Glutamatergic neuron (in vitro differentiated cells): ENCODE measurements at regions not wholly inside any gene's neighbourhood (a gene's known extent, or its start where the extent isn't known, plus 50 kb on each side); places are given as distances from the start of the nearest gene placed in this dataset.

Experiments
- DNase-seq: peaks from one replicate; pipeline ENCODE4 v3.0.0; 2022
- H3K27ac Mint-ChIP-seq: one replicate; pipeline ENCODE4 v1.8.0; 2020; ENCODE audit warnings: mild to moderate bottlenecking, mixed read lengths, inconsistent platforms; ENCODE audit not compliant: unreplicated experiment
- H3K27me3 Mint-ChIP-seq: one replicate; pipeline ENCODE4 v1.8.0; 2020; ENCODE audit warnings: mild to moderate bottlenecking, moderate library complexity, mixed read lengths, inconsistent platforms; ENCODE audit not compliant: unreplicated experiment
- H3K36me3 Mint-ChIP-seq: one replicate; pipeline ENCODE4 v1.8.0; 2020; ENCODE audit warnings: mild to moderate bottlenecking, mixed read lengths, inconsistent platforms; ENCODE audit not compliant: unreplicated experiment
- H3K4me1 Mint-ChIP-seq: one replicate; pipeline ENCODE4 v1.8.0; 2020; ENCODE audit warnings: mild to moderate bottlenecking, low read depth, mixed read lengths, inconsistent platforms; ENCODE audit not compliant: unreplicated experiment
- H3K4me3 Mint-ChIP-seq: one replicate; pipeline ENCODE4 v1.8.0; 2020; ENCODE audit warnings: mild to moderate bottlenecking, mixed read lengths, inconsistent platforms; ENCODE audit not compliant: unreplicated experiment
- H3K9me3 Mint-ChIP-seq: one replicate; pipeline ENCODE4 v1.8.0; 2020; ENCODE audit warnings: mild to moderate bottlenecking, moderate library complexity, mixed read lengths, inconsistent platforms; ENCODE audit not compliant: unreplicated experiment
- TF ChIP-seq, protein P1 (sequence below): fragments of 200-600 bp; sonication (generic); IDR thresholded peaks from one replicate; pipeline ENCODE4 v1.5.0; 2021; ENCODE audit not compliant: partially characterized antibody, unreplicated experiment

DNA sequence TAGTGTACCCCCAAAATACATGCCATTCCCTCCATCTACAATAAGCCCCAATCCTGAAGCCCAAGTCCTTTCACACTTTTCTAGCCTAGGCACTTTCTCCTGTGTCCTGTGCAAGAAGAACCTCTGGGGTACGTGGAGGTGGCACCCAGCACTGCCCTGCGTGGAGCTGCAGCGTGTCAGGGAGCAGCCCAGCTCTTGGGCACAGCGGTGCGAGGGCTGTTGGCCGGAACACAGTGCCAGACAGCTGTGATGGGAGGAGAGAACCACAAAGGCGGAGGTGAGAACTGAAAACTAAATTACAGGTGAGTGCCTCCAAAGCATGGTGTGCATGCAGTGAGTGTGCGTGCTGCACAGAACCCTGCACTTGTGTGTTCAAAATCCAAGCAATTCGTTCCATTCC is 621.3 kb upstream of the ADARB2 start:
- no peak for DNase-seq
- Mint-ChIP-seq H3K4me1 (peaks cover 2% of the 10 kb centered on the region), H3K27me3 (no peaks in the 10 kb centered on the region), H3K36me3 (no peaks in the 10 kb centered on the region), H3K27ac (no peak overlapping the region), H3K9me3 (peaks cover 2% of the 10 kb centered on the region), H3K4me3 (no peak overlapping the region)
- TF ChIP-seq, protein P1, sequence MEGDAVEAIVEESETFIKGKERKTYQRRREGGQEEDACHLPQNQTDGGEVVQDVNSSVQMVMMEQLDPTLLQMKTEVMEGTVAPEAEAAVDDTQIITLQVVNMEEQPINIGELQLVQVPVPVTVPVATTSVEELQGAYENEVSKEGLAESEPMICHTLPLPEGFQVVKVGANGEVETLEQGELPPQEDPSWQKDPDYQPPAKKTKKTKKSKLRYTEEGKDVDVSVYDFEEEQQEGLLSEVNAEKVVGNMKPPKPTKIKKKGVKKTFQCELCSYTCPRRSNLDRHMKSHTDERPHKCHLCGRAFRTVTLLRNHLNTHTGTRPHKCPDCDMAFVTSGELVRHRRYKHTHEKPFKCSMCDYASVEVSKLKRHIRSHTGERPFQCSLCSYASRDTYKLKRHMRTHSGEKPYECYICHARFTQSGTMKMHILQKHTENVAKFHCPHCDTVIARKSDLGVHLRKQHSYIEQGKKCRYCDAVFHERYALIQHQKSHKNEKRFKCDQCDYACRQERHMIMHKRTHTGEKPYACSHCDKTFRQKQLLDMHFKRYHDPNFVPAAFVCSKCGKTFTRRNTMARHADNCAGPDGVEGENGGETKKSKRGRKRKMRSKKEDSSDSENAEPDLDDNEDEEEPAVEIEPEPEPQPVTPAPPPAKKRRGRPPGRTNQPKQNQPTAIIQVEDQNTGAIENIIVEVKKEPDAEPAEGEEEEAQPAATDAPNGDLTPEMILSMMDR, result no peak

GRCh38 chr10:2356670-2357069 is 619.3 kb upstream of the ADARB2 start:
- no peaks in the 10 kb centered on the region for H3K27me3 Mint-ChIP-seq
- no peak overlapping the region for H3K27ac Mint-ChIP-seq
- no peaks in the 10 kb centered on the region for H3K4me1 Mint-ChIP-seq
- TF ChIP-seq, protein P1, result no peak
- H3K36me3 Mint-ChIP-seq, result no peaks in the 10 kb centered on the region
- peaks cover 2% of the 10 kb centered on the region for H3K9me3 Mint-ChIP-seq
- no peak for DNase-seq
- H3K4me3 Mint-ChIP-seq, result no peak overlapping the region

GRCh38 chr10:2351566-2351965 is 614.2 kb upstream of the ADARB2 start:
- TF ChIP-seq, protein P1, result no peak
- Mint-ChIP-seq H3K4me3 (no peak overlapping the region), H3K27me3 (no peaks in the 10 kb centered on the region), H3K36me3 (no peaks in the 10 kb centered on the region), H3K9me3 (no peaks in the 10 kb centered on the region), H3K27ac (no peak overlapping the region), H3K4me1 (no peaks in the 10 kb centered on the region)
- no peak for DNase-seq

- Mint-ChIP-seq H3K27me3 (no peaks in the 10 kb centered on the region), H3K27ac (no peak overlapping the region), H3K4me1 (no peaks in the 10 kb centered on the region), H3K9me3 (no peaks in the 10 kb centered on the region), H3K4me3 (no peak overlapping the region), H3K36me3 (peaks cover 4% of the 10 kb centered on the region)
- DNase-seq, result no peak
- TF ChIP-seq, protein P1, result no peak
Measured at GRCh38 chr10:2342206-2342605, 604.9 kb upstream of the ADARB2 start.

DNA sequence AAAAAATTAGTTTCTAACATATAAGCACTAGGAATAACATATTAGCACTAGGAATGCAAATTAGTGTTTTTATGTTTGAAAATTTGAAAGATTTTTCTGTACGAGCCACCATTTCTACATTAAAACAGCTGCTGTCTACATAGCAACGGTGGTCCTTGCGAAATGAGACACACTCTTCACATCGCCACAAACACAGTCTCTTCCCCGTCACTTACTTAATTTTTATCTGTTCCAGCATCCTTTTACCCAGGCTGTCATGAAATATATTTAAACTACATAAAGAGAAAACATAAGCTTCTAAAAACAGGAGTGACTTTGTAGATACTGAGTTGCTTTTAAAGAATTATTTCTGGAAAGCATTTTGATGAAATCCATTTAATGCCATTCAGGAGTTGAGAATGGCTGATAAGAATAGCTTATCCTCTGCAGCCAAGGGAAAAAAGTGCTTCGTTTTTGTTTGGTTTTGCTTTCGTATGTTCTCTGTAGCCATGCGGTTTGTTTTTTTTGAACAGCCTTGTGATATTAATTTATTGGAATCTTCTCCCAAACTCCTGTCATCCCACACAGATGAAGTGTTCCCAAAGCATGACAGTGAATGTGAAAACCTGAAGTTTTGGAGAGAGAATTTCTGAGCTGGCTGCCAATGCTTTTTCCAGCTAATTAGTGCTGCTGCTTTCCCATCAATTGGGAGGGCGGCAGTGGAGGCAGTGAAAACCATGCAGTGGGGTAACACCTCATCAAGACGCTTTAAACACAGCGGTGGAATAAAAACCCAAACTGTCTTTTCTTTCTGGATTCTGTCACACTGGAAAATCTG is 603.7 kb upstream of the ADARB2 start:
- TF ChIP-seq, protein P1, result no peak
- Mint-ChIP-seq H3K27ac (no peak overlapping the region), H3K4me1 (no peaks in the 10 kb centered on the region), H3K27me3 (no peaks in the 10 kb centered on the region), H3K36me3 (peaks cover 4% of the 10 kb centered on the region), H3K4me3 (no peak overlapping the region), H3K9me3 (no peaks in the 10 kb centered on the region)
- no peak for DNase-seq
